PC-9 (cell line): ENCODE measurements at regions not wholly inside any gene's neighbourhood (a gene's known extent, or its start where the extent isn't known, plus 50 kb on each side); places are given as distances from the start of the nearest gene placed in this dataset.

Experiments
- EZH2 ChIP-seq: fragments of 200-600 bp; sonication (generic); IDR thresholded peaks from 2 replicates; pipeline ENCODE4 v1.8.0; 2017; ENCODE audit warnings: antibody characterized with exemption, low read depth
- TF ChIP-seq, protein P1 (sequence below): fragments of 200-600 bp; sonication (generic); conservative IDR thresholded peaks from 2 replicates; pipeline ENCODE4 v1.6.1; 2017; ENCODE audit warnings: mixed run types, antibody characterized with exemption, mild to moderate bottlenecking, moderate library complexity

- TF ChIP-seq, protein P1, sequence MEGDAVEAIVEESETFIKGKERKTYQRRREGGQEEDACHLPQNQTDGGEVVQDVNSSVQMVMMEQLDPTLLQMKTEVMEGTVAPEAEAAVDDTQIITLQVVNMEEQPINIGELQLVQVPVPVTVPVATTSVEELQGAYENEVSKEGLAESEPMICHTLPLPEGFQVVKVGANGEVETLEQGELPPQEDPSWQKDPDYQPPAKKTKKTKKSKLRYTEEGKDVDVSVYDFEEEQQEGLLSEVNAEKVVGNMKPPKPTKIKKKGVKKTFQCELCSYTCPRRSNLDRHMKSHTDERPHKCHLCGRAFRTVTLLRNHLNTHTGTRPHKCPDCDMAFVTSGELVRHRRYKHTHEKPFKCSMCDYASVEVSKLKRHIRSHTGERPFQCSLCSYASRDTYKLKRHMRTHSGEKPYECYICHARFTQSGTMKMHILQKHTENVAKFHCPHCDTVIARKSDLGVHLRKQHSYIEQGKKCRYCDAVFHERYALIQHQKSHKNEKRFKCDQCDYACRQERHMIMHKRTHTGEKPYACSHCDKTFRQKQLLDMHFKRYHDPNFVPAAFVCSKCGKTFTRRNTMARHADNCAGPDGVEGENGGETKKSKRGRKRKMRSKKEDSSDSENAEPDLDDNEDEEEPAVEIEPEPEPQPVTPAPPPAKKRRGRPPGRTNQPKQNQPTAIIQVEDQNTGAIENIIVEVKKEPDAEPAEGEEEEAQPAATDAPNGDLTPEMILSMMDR: no peak
- no peak for TF ChIP-seq EZH2
Observed at GRCh38 chr4:174147863-174148262, 135.6 kb downstream of the FBXO8 start.
